Mesendoderm (in vitro differentiated cells): ENCODE measurements at regions not wholly inside any gene's neighbourhood (a gene's known extent, or its start where the extent isn't known, plus 50 kb on each side); places are given as distances from the start of the nearest gene placed in this dataset.

Experiments used
- DNase-seq: peaks from one replicate; pipeline ENCODE4 v3.0.0; 2013
- H2AK5ac ChIP-seq: 2 replicates; pipeline ENCODE4 v1.6.1; 2013; ENCODE audit warnings: low read length, inconsistent platforms
- H2BK120ac ChIP-seq: 2 replicates; pipeline ENCODE4 v1.6.1; 2013; ENCODE audit warnings: low read depth, mild to moderate bottlenecking, low read length, moderate library complexity, mixed read lengths
- H2BK15ac ChIP-seq: replicated peaks from 2 replicates; pipeline ENCODE4 v1.6.1; 2013; ENCODE audit warnings: low read depth, mild to moderate bottlenecking, moderate library complexity
- H2BK5ac ChIP-seq: 2 replicates; pipeline ENCODE4 v1.6.1; 2013; ENCODE audit warnings: low read length, inconsistent platforms
- H3K18ac ChIP-seq: 2 replicates; pipeline ENCODE4 v1.6.1; 2013; ENCODE audit warnings: mild to moderate bottlenecking, low read length, mixed read lengths
- H3K23ac ChIP-seq: one replicate; pipeline ENCODE4 v1.6.1; 2013; ENCODE audit warnings: low read length
- H3K27ac ChIP-seq: 2 replicates; pipeline ENCODE4 v1.5.1; 2013; ENCODE audit warnings: low read depth, mild to moderate bottlenecking, inconsistent platforms, low read length, moderate library complexity
- H3K27me3 ChIP-seq: 2 replicates; pipeline ENCODE4 v1.6.1; 2013; ENCODE audit warnings: low read length, control low read depth, mild to moderate bottlenecking, inconsistent platforms; ENCODE audit not compliant: insufficient read depth, poor library complexity
- H3K36me3 ChIP-seq: 2 replicates; pipeline ENCODE4 v1.6.1; 2013; ENCODE audit warnings: low read length, inconsistent platforms; ENCODE audit not compliant: control insufficient read depth, insufficient read depth
- H3K4ac ChIP-seq: one replicate; pipeline ENCODE4 v1.6.1; 2013; ENCODE audit warnings: low read depth, mild to moderate bottlenecking, low read length, moderate library complexity
- H3K4me1 ChIP-seq: 2 replicates; pipeline ENCODE4 v1.6.1; 2013; ENCODE audit warnings: low read depth, low read length, inconsistent platforms; ENCODE audit not compliant: control insufficient read depth
- H3K4me2 ChIP-seq: 2 replicates; pipeline ENCODE4 v1.6.1; 2013; ENCODE audit warnings: low read length
- H3K4me3 ChIP-seq: 2 replicates; pipeline ENCODE4 v1.5.1; 2013; ENCODE audit warnings: mild to moderate bottlenecking, low read length
- H3K56ac ChIP-seq: one replicate; pipeline ENCODE4 v1.6.1; 2013; ENCODE audit warnings: low read length
- H3K79me1 ChIP-seq: 2 replicates; pipeline ENCODE4 v1.6.1; 2013; ENCODE audit warnings: low read length, inconsistent platforms
- H3K79me2 ChIP-seq: 2 replicates; pipeline ENCODE4 v1.6.1; 2013; ENCODE audit warnings: mild to moderate bottlenecking, low read length; ENCODE audit not compliant: control insufficient read depth, insufficient read depth
- H3K9ac ChIP-seq: 2 replicates; pipeline ENCODE4 v1.6.1; 2013; ENCODE audit warnings: low read length, inconsistent platforms
- H4K5ac ChIP-seq: one replicate; pipeline ENCODE4 v1.6.1; 2013; ENCODE audit warnings: low read length
- H4K8ac ChIP-seq: one replicate; pipeline ENCODE4 v1.6.1; 2013; ENCODE audit warnings: low read depth, mild to moderate bottlenecking, control low read depth, low read length, moderate library complexity
- WGBS: extraction: QIAGEN DNeasy Blood & Tissue Kit; methylation state at CpG from one replicate; pipeline ENCODE4 v1.1.7; 2013; ENCODE audit warnings: low lambda C conversion rate, missing lambda C conversion rate; ENCODE audit not compliant: insufficient coverage; ENCODE audit errors: extremely low coverage; 5-methylcytosine and 5-hydroxymethylcytosine counted together

DNA sequence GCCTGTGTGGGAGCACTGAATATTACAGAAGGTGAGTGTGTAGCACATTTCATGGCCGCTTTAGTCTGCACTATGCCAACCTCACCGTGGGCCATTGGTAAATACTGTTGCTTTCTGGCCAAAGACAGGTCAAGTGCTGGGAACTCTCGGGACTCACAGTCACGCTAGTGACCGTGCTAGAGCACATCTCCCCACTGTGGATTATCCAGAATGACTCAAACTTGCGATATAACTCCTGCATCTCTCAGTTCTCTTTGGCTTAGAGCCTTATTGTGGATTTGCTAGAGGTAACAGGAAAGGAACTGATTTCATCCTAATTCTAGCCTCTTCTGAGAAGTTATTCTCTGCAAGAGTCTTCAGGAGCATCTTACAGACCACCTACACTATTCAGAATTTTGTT is 86.5 kb downstream of the DAD1 start:
- no peak overlapping the region for H3K56ac ChIP-seq
- no peak overlapping the region for H3K9ac ChIP-seq
- H3K4me2 ChIP-seq = no peak overlapping the region
- H3K79me2 ChIP-seq = no peaks in the 10 kb centered on the region
- no peak overlapping the region for H2BK15ac ChIP-seq
- H2AK5ac ChIP-seq = no peak overlapping the region
- no peak overlapping the region for H3K23ac ChIP-seq
- H3K36me3 ChIP-seq = no peaks in the 10 kb centered on the region
- H3K27me3 ChIP-seq = no peaks in the 10 kb centered on the region
- no peak for DNase-seq
- no CpG with 5 or more reads among the region's 6 CpGs for WGBS
- no peak overlapping the region for H4K8ac ChIP-seq
- H3K4ac ChIP-seq = no peak overlapping the region
- H3K4me1 ChIP-seq = no peaks in the 10 kb centered on the region
- no peak overlapping the region for H2BK5ac ChIP-seq
- no peak overlapping the region for H3K18ac ChIP-seq
- no peak overlapping the region for H4K5ac ChIP-seq
- H3K79me1 ChIP-seq = no peaks in the 10 kb centered on the region
- H3K4me3 ChIP-seq = no peak overlapping the region
- H2BK120ac ChIP-seq = no peak overlapping the region
- H3K27ac ChIP-seq = no peak overlapping the region

DNA sequence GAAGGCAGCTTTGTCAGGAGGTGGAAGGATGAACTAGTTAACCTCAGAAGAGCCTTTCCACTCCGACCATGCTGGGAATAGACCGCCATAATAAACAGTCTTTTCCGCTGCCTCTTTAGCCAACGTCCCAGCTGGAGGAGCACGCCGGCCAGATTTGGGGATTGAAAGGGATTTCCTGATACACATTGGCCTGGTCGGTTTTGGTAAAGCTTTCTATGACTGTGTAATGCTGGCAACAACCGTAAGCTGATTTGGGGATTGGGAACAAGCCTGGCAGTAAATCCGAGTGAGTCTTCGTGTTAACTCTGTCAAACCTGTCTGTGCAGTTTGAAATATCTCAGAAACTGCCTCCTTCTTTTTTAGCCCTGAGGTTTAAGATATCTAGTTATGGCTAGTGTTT is 87.0 kb downstream of the DAD1 start:
- no peak overlapping the region for H3K27ac ChIP-seq
- H3K79me2 ChIP-seq = no peaks in the 10 kb centered on the region

DNA sequence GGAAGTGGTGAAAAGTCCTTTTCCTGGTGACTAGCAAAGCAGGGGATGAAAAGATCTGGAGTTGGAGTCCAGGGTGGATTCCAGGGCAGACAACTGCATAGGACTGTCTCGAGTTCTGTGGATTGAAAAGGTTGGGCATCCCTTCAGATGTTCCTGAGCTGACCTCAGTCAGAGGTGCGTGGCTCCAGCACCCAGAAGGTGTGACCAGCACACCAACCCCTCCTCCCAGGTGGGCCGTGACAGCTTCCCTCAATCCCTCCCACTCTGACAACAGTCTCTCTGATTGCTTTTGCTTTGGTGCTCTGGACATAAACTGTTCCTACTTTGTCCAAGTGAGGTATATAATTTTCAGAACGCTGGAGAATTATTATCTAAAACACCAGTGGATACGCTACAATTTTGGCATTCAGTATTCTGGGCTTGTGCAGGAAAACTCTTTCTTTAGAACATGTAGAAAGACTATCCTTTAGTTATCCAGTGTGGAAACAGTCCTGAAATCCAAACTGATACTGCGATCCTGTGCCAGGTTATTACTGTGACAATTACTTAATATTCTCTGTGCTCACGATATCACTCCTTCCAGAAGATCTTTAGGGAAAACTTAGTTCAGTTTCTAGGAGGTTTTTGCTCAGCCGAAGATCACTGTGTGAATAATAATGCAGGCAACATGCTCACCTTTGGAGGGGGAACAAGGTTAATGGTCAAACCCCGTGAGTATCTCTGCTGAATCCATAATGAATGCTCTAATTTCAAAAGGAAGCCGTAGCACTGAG is 87.9 kb downstream of the DAD1 start:
- no peak overlapping the region for H2BK120ac ChIP-seq
- H3K4me1 ChIP-seq = no peaks in the 10 kb centered on the region
- no peak overlapping the region for H3K56ac ChIP-seq
- no peak overlapping the region for H2BK15ac ChIP-seq
- H3K4ac ChIP-seq = no peak overlapping the region
- H3K4me3 ChIP-seq = no peak overlapping the region
- H3K36me3 ChIP-seq = no peaks in the 10 kb centered on the region
- no peak overlapping the region for H4K8ac ChIP-seq
- H3K18ac ChIP-seq = no peak overlapping the region
- no peaks in the 10 kb centered on the region for H3K79me1 ChIP-seq
- H4K5ac ChIP-seq = no peak overlapping the region
- no peak overlapping the region for H3K4me2 ChIP-seq
- H3K79me2 ChIP-seq = no peaks in the 10 kb centered on the region
- no peak overlapping the region for H2BK5ac ChIP-seq
- no peaks in the 10 kb centered on the region for H3K27me3 ChIP-seq
- no peak for DNase-seq
- no peak overlapping the region for H2AK5ac ChIP-seq
- H3K9ac ChIP-seq = no peak overlapping the region
- WGBS = no CpG with 5 or more reads among the region's 10 CpGs
- no peak overlapping the region for H3K27ac ChIP-seq
- H3K23ac ChIP-seq = no peak overlapping the region

More for the DNA sequence above, 87.0 kb downstream of the DAD1 start:
- DNase-seq = no peak
- Histone ChIP-seq H3K4me3 (no peak overlapping the region), H3K36me3 (no peaks in the 10 kb centered on the region), H2AK5ac (no peak overlapping the region), H3K4ac (no peak overlapping the region), H2BK120ac (no peak overlapping the region), H4K8ac (no peak overlapping the region), H3K27me3 (no peaks in the 10 kb centered on the region), H3K23ac (no peak overlapping the region), H3K4me2 (no peak overlapping the region), H2BK5ac (no peak overlapping the region), H3K56ac (no peak overlapping the region), H2BK15ac (no peak overlapping the region), H3K4me1 (no peaks in the 10 kb centered on the region), H4K5ac (no peak overlapping the region), H3K79me1 (no peaks in the 10 kb centered on the region), H3K18ac (no peak overlapping the region), H3K9ac (no peak overlapping the region)
- WGBS = no CpG with 5 or more reads among the region's 10 CpGs

GRCh38 chr14:22500525-22500924 is 88.5 kb downstream of the DAD1 start:
- H2AK5ac ChIP-seq = no peak overlapping the region
- no peaks in the 10 kb centered on the region for H3K79me2 ChIP-seq
- no peak overlapping the region for H4K8ac ChIP-seq
- no peak overlapping the region for H3K4ac ChIP-seq
- H3K79me1 ChIP-seq = no peaks in the 10 kb centered on the region
- no peak overlapping the region for H3K4me3 ChIP-seq
- no peak overlapping the region for H2BK120ac ChIP-seq
- no CpG with 5 or more reads among the region's 2 CpGs for WGBS
- H3K56ac ChIP-seq = no peak overlapping the region
- DNase-seq = no peak
- H2BK15ac ChIP-seq = no peak overlapping the region
- H3K9ac ChIP-seq = no peak overlapping the region
- H2BK5ac ChIP-seq = no peak overlapping the region
- H3K23ac ChIP-seq = no peak overlapping the region
- H3K27me3 ChIP-seq = no peaks in the 10 kb centered on the region
- no peaks in the 10 kb centered on the region for H3K4me1 ChIP-seq
- H3K4me2 ChIP-seq = no peak overlapping the region
- H3K27ac ChIP-seq = no peak overlapping the region
- no peak overlapping the region for H3K18ac ChIP-seq
- H3K36me3 ChIP-seq = no peaks in the 10 kb centered on the region
- no peak overlapping the region for H4K5ac ChIP-seq

- H3K9ac ChIP-seq = no peak overlapping the region
- H3K4me2 ChIP-seq = no peak overlapping the region
- H3K4ac ChIP-seq = no peak overlapping the region
- H2BK15ac ChIP-seq = no peak overlapping the region
- H2AK5ac ChIP-seq = no peak overlapping the region
- no peak overlapping the region for H3K18ac ChIP-seq
- H3K79me2 ChIP-seq = no peaks in the 10 kb centered on the region
- no peaks in the 10 kb centered on the region for H3K4me1 ChIP-seq
- WGBS = no CpG with 5 or more reads among the region's 5 CpGs
- no peak overlapping the region for H3K56ac ChIP-seq
- no peak overlapping the region for H2BK5ac ChIP-seq
- H3K27ac ChIP-seq = no peak overlapping the region
- H4K5ac ChIP-seq = no peak overlapping the region
- H3K27me3 ChIP-seq = no peaks in the 10 kb centered on the region
- H2BK120ac ChIP-seq = no peak overlapping the region
- DNase-seq = no peak
- H3K36me3 ChIP-seq = no peaks in the 10 kb centered on the region
- no peak overlapping the region for H4K8ac ChIP-seq
- H3K23ac ChIP-seq = no peak overlapping the region
- no peaks in the 10 kb centered on the region for H3K79me1 ChIP-seq
- no peak overlapping the region for H3K4me3 ChIP-seq
Observed at GRCh38 chr14:22497671-22498093, 91.3 kb downstream of the DAD1 start.

GRCh38 chr14:22497144-22497423 is 91.9 kb downstream of the DAD1 start:
- H3K23ac ChIP-seq = no peak overlapping the region
- no peak overlapping the region for H2BK15ac ChIP-seq
- no peak overlapping the region for H3K9ac ChIP-seq
- H4K5ac ChIP-seq = no peak overlapping the region
- no peak overlapping the region for H3K18ac ChIP-seq
- no peak overlapping the region for H3K4ac ChIP-seq
- H3K27ac ChIP-seq = no peak overlapping the region
- WGBS = no CpG with 5 or more reads among the region's 2 CpGs
- no peaks in the 10 kb centered on the region for H3K4me1 ChIP-seq
- DNase-seq = no peak
- no peak overlapping the region for H2AK5ac ChIP-seq
- no peak overlapping the region for H3K56ac ChIP-seq
- H3K36me3 ChIP-seq = no peaks in the 10 kb centered on the region
- no peaks in the 10 kb centered on the region for H3K79me2 ChIP-seq
- H3K4me2 ChIP-seq = no peak overlapping the region
- no peak overlapping the region for H2BK5ac ChIP-seq
- H3K79me1 ChIP-seq = no peaks in the 10 kb centered on the region
- no peak overlapping the region for H3K4me3 ChIP-seq
- no peaks in the 10 kb centered on the region for H3K27me3 ChIP-seq
- no peak overlapping the region for H4K8ac ChIP-seq
- no peak overlapping the region for H2BK120ac ChIP-seq
